ENCODE measurements at regions not wholly inside any gene's neighbourhood (a gene's known extent, or its start where the extent isn't known, plus 50 kb on each side); places are given as distances from the start of the nearest gene placed in this dataset.

GRCh38 chrX:130502016-130502570 is 100.3 kb downstream of the RBMX2 start:
- TF ChIP-seq, protein P1, sequence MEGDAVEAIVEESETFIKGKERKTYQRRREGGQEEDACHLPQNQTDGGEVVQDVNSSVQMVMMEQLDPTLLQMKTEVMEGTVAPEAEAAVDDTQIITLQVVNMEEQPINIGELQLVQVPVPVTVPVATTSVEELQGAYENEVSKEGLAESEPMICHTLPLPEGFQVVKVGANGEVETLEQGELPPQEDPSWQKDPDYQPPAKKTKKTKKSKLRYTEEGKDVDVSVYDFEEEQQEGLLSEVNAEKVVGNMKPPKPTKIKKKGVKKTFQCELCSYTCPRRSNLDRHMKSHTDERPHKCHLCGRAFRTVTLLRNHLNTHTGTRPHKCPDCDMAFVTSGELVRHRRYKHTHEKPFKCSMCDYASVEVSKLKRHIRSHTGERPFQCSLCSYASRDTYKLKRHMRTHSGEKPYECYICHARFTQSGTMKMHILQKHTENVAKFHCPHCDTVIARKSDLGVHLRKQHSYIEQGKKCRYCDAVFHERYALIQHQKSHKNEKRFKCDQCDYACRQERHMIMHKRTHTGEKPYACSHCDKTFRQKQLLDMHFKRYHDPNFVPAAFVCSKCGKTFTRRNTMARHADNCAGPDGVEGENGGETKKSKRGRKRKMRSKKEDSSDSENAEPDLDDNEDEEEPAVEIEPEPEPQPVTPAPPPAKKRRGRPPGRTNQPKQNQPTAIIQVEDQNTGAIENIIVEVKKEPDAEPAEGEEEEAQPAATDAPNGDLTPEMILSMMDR (IDR thresholded peaks at IDR 0.05 in 8 of 11, conservative IDR thresholded peaks at IDR 0.05 in 3 of 11): no peak
- TF ChIP-seq POLR2A (IDR thresholded peaks at IDR 0.05): no peak

Measured in spleen (tissue), 7 donors.